Natural killer cell (primary cell): ENCODE measurements at regions not wholly inside any gene's neighbourhood (a gene's known extent, or its start where the extent isn't known, plus 50 kb on each side); places are given as distances from the start of the nearest gene placed in this dataset.

Experiments used
- ATAC-seq, 3 donors: fragments of 150-1000 bp in 2 of 3; fragments of 200-7000 bp in 1 of 3; cut with Tn5 transposase; 1 replicate in 1 of 3; 2 replicates in 2 of 3; pipeline ENCODE4 v1.10.0; 2021; ENCODE audit warnings: mild to moderate bottlenecking in 2 of 3, moderate library complexity in 2 of 3
- DNase-seq, 2 donors: peaks; one replicate each; pipeline versions ENCODE4 v3.0.0 to v3.0.0-alpha.2; 2013 to 2021; ENCODE audit warnings: mixed read lengths in 1 of 2
- H3K27ac ChIP-seq: one replicate; pipeline ENCODE4 v1.5.1; 2013; ENCODE audit warnings: mild to moderate bottlenecking, low read length
- H3K27me3 ChIP-seq: one replicate; pipeline ENCODE4 v1.6.1; 2013; ENCODE audit warnings: low read length; ENCODE audit not compliant: control insufficient read depth, insufficient read depth
- H3K36me3 ChIP-seq: one replicate; pipeline ENCODE4 v1.6.1; 2013; ENCODE audit warnings: low read length; ENCODE audit not compliant: control insufficient read depth, insufficient read depth
- H3K4me1 ChIP-seq: one replicate; pipeline ENCODE4 v1.6.1; 2013; ENCODE audit warnings: low read length; ENCODE audit not compliant: control insufficient read depth, insufficient read depth
- H3K4me3 ChIP-seq: one replicate; pipeline ENCODE4 v1.5.1; 2013; ENCODE audit warnings: low read length
- H3K9me3 ChIP-seq: one replicate; pipeline ENCODE4 v1.6.1; 2013; ENCODE audit warnings: low read length; ENCODE audit not compliant: control insufficient read depth, insufficient read depth
- H3K27ac Mint-ChIP-seq, 2 donors: one replicate each; pipeline ENCODE4 v1.8.0; 2022; ENCODE audit warnings: mild to moderate bottlenecking in 2 of 2, mixed read lengths in 2 of 2, moderate library complexity in 1 of 2
- H3K27me3 Mint-ChIP-seq, 2 donors: one replicate each; pipeline ENCODE4 v1.8.0; 2022; ENCODE audit warnings: low read depth in 2 of 2, mixed read lengths in 2 of 2
- H3K36me3 Mint-ChIP-seq: one replicate; pipeline ENCODE4 v1.8.0; 2022; ENCODE audit warnings: mixed read lengths
- H3K4me1 Mint-ChIP-seq, 2 donors: one replicate each; pipeline ENCODE4 v1.8.0; 2022; ENCODE audit warnings: mixed read lengths in 2 of 2
- H3K4me3 Mint-ChIP-seq: one replicate; pipeline ENCODE4 v1.8.0; 2022; ENCODE audit warnings: mild to moderate bottlenecking, moderate library complexity, mixed read lengths
- H3K9me3 Mint-ChIP-seq, 2 donors: one replicate each; pipeline ENCODE4 v1.8.0; 2022; ENCODE audit warnings: mixed read lengths in 2 of 2
- CTCF ChIP-seq: fragments of 200-600 bp; IDR thresholded peaks from one replicate; pipeline ENCODE4 v1.8.0; 2022; ENCODE audit warnings: antibody characterized with exemption
- WGBS: methylation state at CpG from one replicate; pipeline ENCODE4 v1.1.7; 2013; ENCODE audit warnings: missing lambda C conversion rate; ENCODE audit not compliant: insufficient coverage; 5-methylcytosine and 5-hydroxymethylcytosine counted together
- intact Hi-C: fragments of 100-400 bp; cut with micrococcal nuclease; formaldehyde crosslinking; loops from one replicate; pipeline ENCODE4 v1.14.2; 2022

- H3K4me3 ChIP-seq, result no peak overlapping the region
- Mint-ChIP-seq H3K27ac (no peak overlapping the region), H3K27me3 (peaks cover 5 to 20% of the 10 kb centered on the region in 2 donors), H3K4me1 (peaks cover 8 to 11% of the 10 kb centered on the region in 2 donors), H3K4me3 (no peak overlapping the region), H3K36me3 (no peaks in the 10 kb centered on the region), H3K9me3 (no peaks in the 10 kb centered on the region)
- DNase-seq (no peak), ATAC-seq (no peak)
- no peak overlapping the region for H3K27ac ChIP-seq
- no peaks in the 10 kb centered on the region for H3K36me3 ChIP-seq
- intact Hi-C loops, result no loop called here
- TF ChIP-seq CTCF, result no peak
- peaks cover 6% of the 10 kb centered on the region for H3K4me1 ChIP-seq
- H3K27me3 ChIP-seq, result no peaks in the 10 kb centered on the region
- H3K9me3 ChIP-seq, result no peaks in the 10 kb centered on the region
- 89% methylated on average over 6 of the region's 6 CpGs for WGBS
Measured at GRCh38 chr17:43329183-43329582, 69.6 kb upstream of the ARL4D start.

- WGBS, result 87% methylated on average over 3 of the region's 3 CpGs
- Mint-ChIP-seq H3K27me3 (peaks cover 5 to 20% of the 10 kb centered on the region in 2 donors), H3K36me3 (no peaks in the 10 kb centered on the region), H3K27ac (no peak overlapping the region), H3K9me3 (no peaks in the 10 kb centered on the region), H3K4me1 (peaks cover 3 to 8% of the 10 kb centered on the region in 2 donors), H3K4me3 (no peak overlapping the region)
- no peak for ATAC-seq
- TF ChIP-seq CTCF, result no peak
- H3K4me3 ChIP-seq, result no peak overlapping the region
- DNase-seq, result no peak
- no peaks in the 10 kb centered on the region for H3K9me3 ChIP-seq
- H3K36me3 ChIP-seq, result no peaks in the 10 kb centered on the region
- no peak overlapping the region for H3K27ac ChIP-seq
- no peaks in the 10 kb centered on the region for H3K27me3 ChIP-seq
- H3K4me1 ChIP-seq, result peaks cover under 1% of the 10 kb centered on the region
- intact Hi-C loops, result no loop called here
Measured at GRCh38 chr17:43328650-43329049, 70.1 kb upstream of the ARL4D start.

GRCh38 chr17:43327834-43328420 is 70.9 kb upstream of the ARL4D start:
- Mint-ChIP-seq H3K27ac (no peak overlapping the region), H3K4me1 (peaks cover 0 to 6% of the 10 kb centered on the region in 2 donors), H3K4me3 (no peak overlapping the region), H3K27me3 (peaks cover 5 to 20% of the 10 kb centered on the region in 2 donors), H3K9me3 (no peaks in the 10 kb centered on the region), H3K36me3 (no peaks in the 10 kb centered on the region)
- DNase-seq (no peak), ATAC-seq (no peak)
- Histone ChIP-seq H3K4me3 (no peak overlapping the region), H3K4me1 (no peaks in the 10 kb centered on the region), H3K27ac (no peak overlapping the region), H3K9me3 (no peaks in the 10 kb centered on the region), H3K27me3 (no peaks in the 10 kb centered on the region), H3K36me3 (no peaks in the 10 kb centered on the region)
- 92% methylated on average over 9 of the region's 9 CpGs for WGBS
- TF ChIP-seq CTCF, result no peak
- intact Hi-C loops, result no loop called here

- Histone ChIP-seq H3K4me1 (no peaks in the 10 kb centered on the region), H3K27me3 (no peaks in the 10 kb centered on the region), H3K9me3 (no peaks in the 10 kb centered on the region), H3K27ac (no peak overlapping the region), H3K4me3 (no peak overlapping the region), H3K36me3 (no peaks in the 10 kb centered on the region)
- Mint-ChIP-seq H3K4me1 (peaks cover 0 to 6% of the 10 kb centered on the region in 2 donors), H3K27ac (no peak overlapping the region), H3K36me3 (no peaks in the 10 kb centered on the region), H3K4me3 (no peak overlapping the region), H3K9me3 (no peaks in the 10 kb centered on the region), H3K27me3 (peaks cover 5 to 20% of the 10 kb centered on the region in 2 donors)
- 85% methylated on average over 4 of the region's 4 CpGs for WGBS
- DNase-seq (no peak), ATAC-seq (no peak)
- intact Hi-C loops, result no loop called here
- TF ChIP-seq CTCF, result no peak
Measured at GRCh38 chr17:43327421-43327820, 71.4 kb upstream of the ARL4D start.
